GM19397 (cell line): ENCODE measurements at regions not wholly inside any gene's neighbourhood (a gene's known extent, or its start where the extent isn't known, plus 50 kb on each side); places are given as distances from the start of the nearest gene placed in this dataset.
"Not testable (repeated sequence)": the region's sequence is repeated elsewhere in the genome, so short reads cannot be mapped to it uniquely, and the experiment has no call there.

Source experiments
- ATAC-seq: cut with Tn5 transposase; IDR thresholded peaks from one replicate; pipeline ENCODE4 v1.9.1; 2021; ENCODE audit warnings: mild to moderate bottlenecking, moderate library complexity; ENCODE audit not compliant: unreplicated experiment

GRCh38 chr16:80263181-80263823 is 277.5 kb upstream of the DYNLRB2 start:
- ATAC-seq = no peak

- ATAC-seq = no peak
Observed at GRCh38 chr16:80260906-80261311, 279.9 kb upstream of the DYNLRB2 start.

GRCh38 chr16:80259290-80259805 is 281.4 kb upstream of the DYNLRB2 start:
- ATAC-seq = no peak

- ATAC-seq = no peak
Observed at GRCh38 chr16:80258407-80258806, 282.4 kb upstream of the DYNLRB2 start.

GRCh38 chr16:80254970-80255369 is 285.8 kb upstream of the DYNLRB2 start:
- no peak for ATAC-seq

GRCh38 chr16:80253741-80254140 is 287.1 kb upstream of the DYNLRB2 start:
- no peak for ATAC-seq

GRCh38 chr16:80250381-80250780 is 290.4 kb upstream of the DYNLRB2 start:
- no peak for ATAC-seq

- not testable (repeated sequence) for ATAC-seq
Observed at GRCh38 chr16:80243303-80243702, 297.5 kb upstream of the DYNLRB2 start.

GRCh38 chr16:80242279-80242678 is 298.5 kb upstream of the DYNLRB2 start:
- not testable (repeated sequence) for ATAC-seq

GRCh38 chr16:80233097-80233835 is 307.5 kb upstream of the DYNLRB2 start:
- no peak for ATAC-seq

GRCh38 chr16:80231888-80232287 is 308.9 kb upstream of the DYNLRB2 start:
- peak; percentile 52 for ATAC-seq

- no peak for ATAC-seq
Observed at GRCh38 chr16:80231121-80231520, 309.7 kb upstream of the DYNLRB2 start.

- no peak for ATAC-seq
Observed at GRCh38 chr16:80230328-80231120, 310.3 kb upstream of the DYNLRB2 start.

GRCh38 chr16:80226499-80226898 is 314.3 kb upstream of the DYNLRB2 start:
- no peak for ATAC-seq

GRCh38 chr16:80210787-80211186 is 330.0 kb upstream of the DYNLRB2 start:
- no peak for ATAC-seq

GRCh38 chr16:80208743-80209142 is 332.1 kb upstream of the DYNLRB2 start:
- no peak for ATAC-seq

- ATAC-seq = no peak
Observed at GRCh38 chr16:80208015-80208414, 332.8 kb upstream of the DYNLRB2 start.

- no peak for ATAC-seq
Observed at GRCh38 chr16:80203821-80204220, 337.0 kb upstream of the DYNLRB2 start.

GRCh38 chr16:80202831-80203413 is 337.9 kb upstream of the DYNLRB2 start:
- ATAC-seq = no peak

- no peak for ATAC-seq
Observed at GRCh38 chr16:80200079-80200478, 340.7 kb upstream of the DYNLRB2 start.

- ATAC-seq = no peak
Observed at GRCh38 chr16:80199614-80200013, 341.2 kb upstream of the DYNLRB2 start.
